ENCODE measurements at regions not wholly inside any gene's neighbourhood (a gene's known extent, or its start where the extent isn't known, plus 50 kb on each side); places are given as distances from the start of the nearest gene placed in this dataset.

DNA sequence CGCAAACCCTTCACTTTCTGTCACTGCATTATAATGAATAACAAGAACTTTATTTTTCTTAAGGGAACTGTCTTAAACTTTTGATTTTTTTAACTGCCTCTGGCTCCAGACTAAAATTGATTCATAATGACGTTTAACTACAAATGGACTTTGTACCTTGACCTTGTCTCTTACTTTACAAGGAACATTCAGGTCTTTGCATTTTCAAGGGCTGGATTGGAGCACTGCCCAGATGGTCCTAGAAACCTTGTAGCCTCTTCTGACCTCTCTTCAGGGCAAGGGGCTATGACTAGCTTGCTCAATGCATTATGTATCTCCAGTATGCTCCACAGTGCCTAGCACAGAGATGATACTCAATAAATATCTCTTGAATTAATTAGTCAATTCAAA lies 612.6 kb upstream of the CLINT1 start:
- TF ChIP-seq EZH2 (IDR thresholded peaks at IDR 0.05; ENCODE audit: low read depth) = no peak
- TF ChIP-seq, protein P1, sequence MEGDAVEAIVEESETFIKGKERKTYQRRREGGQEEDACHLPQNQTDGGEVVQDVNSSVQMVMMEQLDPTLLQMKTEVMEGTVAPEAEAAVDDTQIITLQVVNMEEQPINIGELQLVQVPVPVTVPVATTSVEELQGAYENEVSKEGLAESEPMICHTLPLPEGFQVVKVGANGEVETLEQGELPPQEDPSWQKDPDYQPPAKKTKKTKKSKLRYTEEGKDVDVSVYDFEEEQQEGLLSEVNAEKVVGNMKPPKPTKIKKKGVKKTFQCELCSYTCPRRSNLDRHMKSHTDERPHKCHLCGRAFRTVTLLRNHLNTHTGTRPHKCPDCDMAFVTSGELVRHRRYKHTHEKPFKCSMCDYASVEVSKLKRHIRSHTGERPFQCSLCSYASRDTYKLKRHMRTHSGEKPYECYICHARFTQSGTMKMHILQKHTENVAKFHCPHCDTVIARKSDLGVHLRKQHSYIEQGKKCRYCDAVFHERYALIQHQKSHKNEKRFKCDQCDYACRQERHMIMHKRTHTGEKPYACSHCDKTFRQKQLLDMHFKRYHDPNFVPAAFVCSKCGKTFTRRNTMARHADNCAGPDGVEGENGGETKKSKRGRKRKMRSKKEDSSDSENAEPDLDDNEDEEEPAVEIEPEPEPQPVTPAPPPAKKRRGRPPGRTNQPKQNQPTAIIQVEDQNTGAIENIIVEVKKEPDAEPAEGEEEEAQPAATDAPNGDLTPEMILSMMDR (conservative IDR thresholded peaks at IDR 0.05) = no peak
- Histone ChIP-seq H4K20me1 (ENCODE audit: insufficient read depth) (no peaks in the 10 kb centered on the region), H2AFZ (no peak overlapping the region), H3K9me3 (ENCODE audit: insufficient read depth, low read depth) (no peaks in the 10 kb centered on the region), H3K4me2 (no peak overlapping the region), H3K27me3 (ENCODE audit: insufficient read depth, low read depth) (no peaks in the 10 kb centered on the region), H3F3A (ENCODE audit: insufficient read depth, low read depth) (no peaks in the 10 kb centered on the region), H3K9me2 (ENCODE audit: insufficient read depth) (no peaks in the 10 kb centered on the region), H3K27ac (no peak overlapping the region), H3K4me1 (replicated peaks; ENCODE audit: insufficient read depth) (no peaks in the 10 kb centered on the region), H3K4me3 (no peak overlapping the region), H3K36me3 (ENCODE audit: low read depth) (no peaks in the 10 kb centered on the region), H3K79me2 (ENCODE audit: low read depth) (no peaks in the 10 kb centered on the region)
- POLR2A ChIA-PET (ENCODE audit: unreplicated experiment) = no interaction called here
- intact Hi-C loops (cut with micrococcal nuclease; ENCODE audit: unreplicated experiment) = no loop called here
- CTCF ChIA-PET = no interaction called here
- BruUV-seq (replicated peaks) = no TSS peak
- no peak for DNase-seq

DNA sequence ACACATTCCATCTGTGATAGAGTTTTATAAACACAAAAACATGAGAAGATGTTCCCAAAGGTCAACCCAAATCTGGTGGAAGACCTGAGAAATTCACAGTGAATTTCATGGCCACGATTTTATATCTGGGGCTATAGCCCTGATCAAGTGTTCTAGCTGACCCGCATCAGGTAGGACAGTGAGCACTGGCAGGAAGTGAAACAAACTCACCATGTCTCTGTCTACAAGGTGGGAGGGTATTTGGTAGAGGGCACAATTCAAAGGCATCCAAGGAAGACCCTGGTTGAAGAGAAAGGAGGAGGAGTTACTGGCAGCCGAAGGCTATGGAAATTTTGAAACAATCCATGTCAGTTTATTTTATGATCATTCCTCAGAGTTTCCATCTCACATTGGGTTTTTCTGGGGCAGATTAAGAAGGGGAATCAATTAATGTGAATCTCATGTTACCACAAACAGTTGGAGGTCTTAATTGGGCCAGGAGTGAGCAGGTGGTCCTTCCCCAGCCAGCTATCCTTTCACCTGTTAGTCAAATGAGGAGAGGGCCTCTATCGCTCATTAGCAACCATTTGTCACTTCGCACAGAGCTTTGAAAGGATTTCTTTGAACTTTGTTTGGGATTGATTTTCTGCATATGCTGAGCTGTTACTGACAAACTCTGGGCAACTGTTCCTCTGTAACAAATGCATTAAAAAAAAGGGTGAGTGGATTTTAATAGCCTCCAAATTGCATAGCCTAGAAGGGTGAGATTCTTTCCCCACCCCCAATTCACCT lies 612.0 kb upstream of the CLINT1 start:
- Histone ChIP-seq H3K27me3 (ENCODE audit: insufficient read depth, low read depth) (no peaks in the 10 kb centered on the region), H3K4me1 (replicated peaks; ENCODE audit: insufficient read depth) (no peaks in the 10 kb centered on the region), H3K36me3 (ENCODE audit: low read depth) (no peaks in the 10 kb centered on the region), H3K79me2 (ENCODE audit: low read depth) (no peaks in the 10 kb centered on the region), H3K4me2 (no peak overlapping the region), H3K9me2 (ENCODE audit: insufficient read depth) (no peaks in the 10 kb centered on the region), H4K20me1 (ENCODE audit: insufficient read depth) (no peaks in the 10 kb centered on the region), H3F3A (ENCODE audit: insufficient read depth, low read depth) (no peaks in the 10 kb centered on the region), H3K27ac (no peak overlapping the region), H3K9me3 (ENCODE audit: insufficient read depth, low read depth) (no peaks in the 10 kb centered on the region), H2AFZ (no peak overlapping the region), H3K4me3 (no peak overlapping the region)
- BruUV-seq (replicated peaks) = no TSS peak
- intact Hi-C loops (cut with micrococcal nuclease; ENCODE audit: unreplicated experiment) = no loop called here
- DNase-seq = no peak
- ChIA-PET CTCF (no interaction called here), POLR2A (ENCODE audit: unreplicated experiment) (no interaction called here)
- TF ChIP-seq, protein P1 (conservative IDR thresholded peaks at IDR 0.05) = no peak
- no peak for TF ChIP-seq EZH2 (IDR thresholded peaks at IDR 0.05; ENCODE audit: low read depth)

DNA sequence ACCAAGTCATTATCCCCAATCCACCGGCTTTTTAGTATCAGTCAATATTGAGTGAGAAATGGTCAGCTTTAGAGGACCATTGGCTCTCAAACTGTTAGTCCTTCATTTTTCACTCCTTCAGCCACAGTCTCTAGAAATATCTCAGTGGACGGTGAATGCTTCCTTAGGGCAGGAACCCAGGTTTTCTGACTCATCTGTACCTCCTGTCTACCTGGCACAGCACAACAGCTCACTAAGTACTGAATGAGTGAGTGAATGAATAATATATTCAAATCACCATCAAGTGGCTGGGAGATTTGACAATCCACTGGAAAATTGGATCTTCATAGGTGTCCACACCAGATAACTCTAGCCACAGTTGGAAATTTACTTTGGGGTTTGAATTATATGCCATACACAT lies 609.5 kb upstream of the CLINT1 start:
- Histone ChIP-seq H3K36me3 (ENCODE audit: low read depth) (no peaks in the 10 kb centered on the region), H3K4me1 (replicated peaks; ENCODE audit: insufficient read depth) (no peaks in the 10 kb centered on the region), H3K4me2 (no peak overlapping the region), H3K4me3 (no peak overlapping the region), H3K79me2 (ENCODE audit: low read depth) (no peaks in the 10 kb centered on the region), H2AFZ (no peak overlapping the region), H3K27ac (no peak overlapping the region), H3K9me2 (ENCODE audit: insufficient read depth) (no peaks in the 10 kb centered on the region), H3K9me3 (ENCODE audit: insufficient read depth, low read depth) (no peaks in the 10 kb centered on the region), H4K20me1 (ENCODE audit: insufficient read depth) (no peaks in the 10 kb centered on the region), H3K27me3 (ENCODE audit: insufficient read depth, low read depth) (no peaks in the 10 kb centered on the region), H3F3A (ENCODE audit: insufficient read depth, low read depth) (no peaks in the 10 kb centered on the region)
- DNase-seq = no peak
- TF ChIP-seq EZH2 (IDR thresholded peaks at IDR 0.05; ENCODE audit: low read depth) = no peak
- TF ChIP-seq, protein P1 (conservative IDR thresholded peaks at IDR 0.05) = no peak
- intact Hi-C loops (cut with micrococcal nuclease; ENCODE audit: unreplicated experiment) = no loop called here
- BruUV-seq (replicated peaks) = no TSS peak
- ChIA-PET POLR2A (ENCODE audit: unreplicated experiment) (no interaction called here), CTCF (no interaction called here)
